ENCODE measurements at regions not wholly inside any gene's neighbourhood (a gene's known extent, or its start where the extent isn't known, plus 50 kb on each side); places are given as distances from the start of the nearest gene placed in this dataset.
"Not testable (repeated sequence)": the region's sequence is repeated elsewhere in the genome, so short reads cannot be mapped to it uniquely, and the experiment has no call there.

DNA sequence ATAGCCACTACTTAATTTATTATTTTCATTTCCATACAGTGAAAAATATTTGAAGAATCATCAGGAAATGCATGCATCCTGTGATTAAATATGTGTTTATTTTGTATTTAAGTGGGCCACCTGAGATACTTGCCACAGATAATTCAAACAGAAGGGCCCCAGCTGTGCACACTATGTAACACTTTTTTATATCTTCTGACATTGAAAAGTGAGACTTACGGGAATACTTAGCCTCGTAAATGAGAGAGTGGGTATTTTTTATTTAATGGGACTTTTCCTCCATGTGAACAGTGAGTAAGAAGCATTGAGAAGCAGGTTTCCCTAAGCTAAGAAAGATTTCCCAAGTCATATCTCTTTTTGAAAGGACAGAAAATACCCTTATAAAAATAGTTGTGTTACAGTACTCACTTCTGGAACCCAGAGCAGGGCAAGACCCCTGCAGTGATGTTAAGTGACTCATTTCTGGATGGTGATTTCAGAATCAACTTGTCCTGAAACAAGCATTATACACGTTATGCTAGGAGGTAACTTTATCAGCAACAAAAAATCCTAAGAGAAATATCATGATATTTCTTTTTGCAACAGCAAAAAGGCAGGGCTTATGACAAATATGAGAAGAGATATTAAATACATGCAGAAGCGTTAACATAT, 478.1 kb upstream of the CHORDC1 start:
- POLR2A ChIA-PET, result no interaction called here
- Mint-ChIP-seq H3K4me1 (no peaks in the 10 kb centered on the region), H3K27me3 (no peaks in the 10 kb centered on the region), H3K9me3 (peaks cover 10 to 30% (median 19%) of the 10 kb centered on the region in 3 donors), H3K4me3 (no peak overlapping the region), H3K27ac (no peak overlapping the region), H3K36me3 (no peaks in the 10 kb centered on the region)
- no peaks in the 10 kb centered on the region for H3K9me3 ChIP-seq
- ATAC-seq (replicated peaks in 1 of 4) (no peak), DNase-seq (no peak)
- H3K27me3 ChIP-seq (replicated peaks in 1 of 2; ENCODE audit: control insufficient read depth in 2 of 2, extremely low read depth in 1 of 2, insufficient read depth in 2 of 2, low read length in 1 of 2), result no peaks in the 10 kb centered on the region
- no peaks in the 10 kb centered on the region for H3K36me3 ChIP-seq (ENCODE audit: control insufficient read depth in 2 of 2, extremely low read depth in 1 of 2, insufficient read depth in 1 of 2, low read length in 1 of 2)
- H3K27ac ChIP-seq (ENCODE audit: low read length), result no peak overlapping the region
- WGBS (ENCODE audit: insufficient coverage), result no CpG with 5 or more reads among the region's 4 CpGs
- no peak overlapping the region for H3K4me3 ChIP-seq (ENCODE audit: control insufficient read depth in 1 of 2, extremely low read depth in 1 of 2, low read length in 1 of 2)
- no peaks in the 10 kb centered on the region for H3K4me1 ChIP-seq (ENCODE audit: control insufficient read depth in 1 of 2, extremely low read depth in 1 of 2, insufficient read depth in 2 of 2, low read length in 2 of 2)
- CTCF ChIA-PET, result no interaction called here

DNA sequence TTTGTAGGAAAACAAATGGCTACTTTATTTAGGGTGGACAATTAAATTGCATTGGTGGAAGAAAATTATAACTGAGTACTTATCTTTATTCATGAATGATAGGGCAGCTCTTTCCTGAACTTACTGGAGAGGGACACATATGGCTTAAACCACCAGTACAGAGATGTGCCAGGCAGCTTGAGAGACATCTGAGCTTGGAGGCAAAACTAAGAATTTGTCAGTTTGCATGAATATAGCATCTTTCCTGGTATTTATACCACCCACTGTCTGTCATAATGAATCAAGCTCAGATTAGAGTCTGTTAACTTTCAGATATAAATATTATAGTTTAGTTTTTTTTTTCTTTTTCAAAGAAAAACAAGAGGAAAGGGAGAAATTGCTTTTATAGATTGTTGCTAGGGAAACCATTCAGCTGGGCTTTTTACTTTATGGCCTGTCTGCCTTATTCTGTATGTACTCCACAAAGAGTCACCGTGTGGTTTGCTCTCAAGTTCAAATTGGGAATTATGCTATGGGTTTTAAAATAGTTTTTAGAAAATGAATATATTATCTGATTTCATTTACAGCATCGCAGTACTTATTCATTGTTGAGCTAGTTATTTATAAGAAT, 477.0 kb upstream of the CHORDC1 start:
- DNase-seq, result no peak
- peaks cover 10 to 28% (median 12%) of the 10 kb centered on the region in 3 donors for H3K9me3 Mint-ChIP-seq
- Histone ChIP-seq H3K4me1 (ENCODE audit: control insufficient read depth in 1 of 2, extremely low read depth in 1 of 2, insufficient read depth in 2 of 2, low read length in 2 of 2) (no peaks in the 10 kb centered on the region), H3K36me3 (ENCODE audit: control insufficient read depth in 2 of 2, extremely low read depth in 1 of 2, insufficient read depth in 1 of 2, low read length in 1 of 2) (no peaks in the 10 kb centered on the region), H3K4me3 (ENCODE audit: control insufficient read depth in 1 of 2, extremely low read depth in 1 of 2, low read length in 1 of 2) (no peak overlapping the region), H3K27ac (ENCODE audit: low read length) (no peak overlapping the region), H3K27me3 (replicated peaks in 1 of 2; ENCODE audit: control insufficient read depth in 2 of 2, extremely low read depth in 1 of 2, insufficient read depth in 2 of 2, low read length in 1 of 2) (no peaks in the 10 kb centered on the region), H3K9me3 (no peaks in the 10 kb centered on the region)
- no peak overlapping the region for H3K27ac Mint-ChIP-seq
- ChIA-PET CTCF (no interaction called here), POLR2A (no interaction called here)
- no peak overlapping the region for H3K4me3 Mint-ChIP-seq
- no peaks in the 10 kb centered on the region for H3K36me3 Mint-ChIP-seq
- no CpG with 5 or more reads among the region's 2 CpGs for WGBS (ENCODE audit: insufficient coverage)
- no peaks in the 10 kb centered on the region for H3K27me3 Mint-ChIP-seq
- no peak for ATAC-seq (replicated peaks in 1 of 4)
- H3K4me1 Mint-ChIP-seq, result no peaks in the 10 kb centered on the region

DNA sequence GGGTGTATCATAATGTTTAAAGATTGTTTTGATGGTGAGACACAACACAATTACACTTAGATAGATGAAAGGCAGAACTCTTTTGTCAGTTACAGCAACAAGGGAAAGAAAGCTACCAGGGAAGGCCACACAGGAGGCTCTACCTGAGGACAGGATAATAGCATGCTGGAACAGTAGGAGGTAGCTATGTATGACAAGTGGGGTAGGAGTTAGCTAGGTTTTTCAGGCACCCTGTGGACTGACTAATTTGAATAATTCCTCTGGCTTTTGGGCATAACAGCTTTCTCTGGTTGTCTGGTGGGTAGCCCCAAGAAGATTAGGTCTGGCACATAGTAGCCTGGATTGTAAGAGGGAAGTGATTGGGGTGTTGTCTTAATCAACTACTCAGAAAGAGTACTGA, 475.4 kb upstream of the CHORDC1 start:
- ChIA-PET POLR2A (no interaction called here), CTCF (no interaction called here)
- Mint-ChIP-seq H3K36me3 (no peaks in the 10 kb centered on the region), H3K4me1 (no peaks in the 10 kb centered on the region), H3K27me3 (no peaks in the 10 kb centered on the region), H3K9me3 (peaks cover 6 to 21% (median 9%) of the 10 kb centered on the region in 3 donors), H3K27ac (no peak overlapping the region), H3K4me3 (no peak overlapping the region)
- H3K4me3 ChIP-seq (ENCODE audit: control insufficient read depth in 1 of 2, extremely low read depth in 1 of 2, low read length in 1 of 2), result no peak overlapping the region
- no peaks in the 10 kb centered on the region for H3K9me3 ChIP-seq
- DNase-seq (no peak), ATAC-seq (replicated peaks in 1 of 4) (no peak)
- H3K36me3 ChIP-seq (ENCODE audit: control insufficient read depth in 2 of 2, extremely low read depth in 1 of 2, insufficient read depth in 1 of 2, low read length in 1 of 2), result no peaks in the 10 kb centered on the region
- H3K4me1 ChIP-seq (ENCODE audit: control insufficient read depth in 1 of 2, extremely low read depth in 1 of 2, insufficient read depth in 2 of 2, low read length in 2 of 2), result no peaks in the 10 kb centered on the region
- H3K27ac ChIP-seq (ENCODE audit: low read length), result no peak overlapping the region
- no peaks in the 10 kb centered on the region for H3K27me3 ChIP-seq (replicated peaks in 1 of 2; ENCODE audit: control insufficient read depth in 2 of 2, extremely low read depth in 1 of 2, insufficient read depth in 2 of 2, low read length in 1 of 2)

DNA sequence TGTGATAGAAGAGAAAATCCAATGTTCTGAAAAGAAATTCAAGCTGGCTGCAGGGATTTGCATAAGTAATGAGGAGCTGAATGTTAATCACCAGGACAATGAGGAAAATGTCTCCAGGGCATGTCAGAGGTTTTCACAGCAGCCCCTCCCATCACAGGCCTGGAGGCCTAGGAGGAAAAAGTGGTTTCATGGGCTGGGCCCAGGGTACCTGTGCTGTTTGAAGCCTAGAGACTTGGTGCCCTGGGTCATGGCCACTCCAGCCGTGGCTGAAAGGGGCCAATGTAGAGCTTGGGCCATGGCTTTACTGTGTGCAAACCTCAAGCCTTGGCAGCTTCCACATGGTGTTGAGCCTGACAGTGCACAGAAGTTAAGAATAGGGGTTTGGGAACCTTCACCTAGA, 452.6 kb upstream of the CHORDC1 start:
- H3K4me1 Mint-ChIP-seq; H3K4me1 ChIP-seq (ENCODE audit: control insufficient read depth in 1 of 2, extremely low read depth in 1 of 2, insufficient read depth in 2 of 2, low read length in 2 of 2); H3K9me3 ChIP-seq; CTCF ChIA-PET; POLR2A ChIA-PET; H3K27ac ChIP-seq (ENCODE audit: low read length); H3K4me3 Mint-ChIP-seq; ATAC-seq (replicated peaks in 1 of 4); H3K4me3 ChIP-seq (ENCODE audit: control insufficient read depth in 1 of 2, extremely low read depth in 1 of 2, low read length in 1 of 2); H3K27ac Mint-ChIP-seq; DNase-seq; H3K36me3 ChIP-seq (ENCODE audit: control insufficient read depth in 2 of 2, extremely low read depth in 1 of 2, insufficient read depth in 1 of 2, low read length in 1 of 2); H3K27me3 ChIP-seq (replicated peaks in 1 of 2; ENCODE audit: control insufficient read depth in 2 of 2, extremely low read depth in 1 of 2, insufficient read depth in 2 of 2, low read length in 1 of 2); H3K36me3 Mint-ChIP-seq; H3K27me3 Mint-ChIP-seq: not testable (repeated sequence)
- H3K9me3 Mint-ChIP-seq, result peaks cover 3 to 25% (median 4%) of the 10 kb centered on the region in 3 donors
- WGBS (ENCODE audit: insufficient coverage), result 82% methylated on average over 1 of the region's 1 CpG

DNA sequence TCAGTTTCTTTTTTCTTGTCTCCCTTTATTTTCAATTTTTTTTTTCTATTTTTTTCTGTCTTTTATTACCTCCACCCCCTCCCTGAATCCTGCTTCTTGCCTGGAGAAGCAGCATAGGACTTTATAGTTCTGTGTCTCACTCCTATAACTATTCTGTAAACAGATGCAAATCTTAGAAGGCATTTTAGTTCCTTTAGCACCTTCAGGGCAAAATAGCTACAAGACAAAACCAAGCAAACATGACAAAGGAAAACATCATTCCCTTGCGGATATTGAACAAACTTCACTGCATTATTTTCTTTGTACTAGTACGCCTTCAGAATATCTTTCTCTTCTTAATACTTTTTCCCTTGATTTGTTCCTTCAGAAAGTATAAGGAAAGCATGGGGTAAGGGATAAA, 446.2 kb upstream of the CHORDC1 start:
- ChIA-PET POLR2A (no interaction called here), CTCF (no interaction called here)
- Histone ChIP-seq H3K4me3 (ENCODE audit: control insufficient read depth in 1 of 2, extremely low read depth in 1 of 2, low read length in 1 of 2) (no peak overlapping the region), H3K36me3 (ENCODE audit: control insufficient read depth in 2 of 2, extremely low read depth in 1 of 2, insufficient read depth in 1 of 2, low read length in 1 of 2) (no peaks in the 10 kb centered on the region), H3K27me3 (replicated peaks in 1 of 2; ENCODE audit: control insufficient read depth in 2 of 2, extremely low read depth in 1 of 2, insufficient read depth in 2 of 2, low read length in 1 of 2) (no peaks in the 10 kb centered on the region), H3K27ac (ENCODE audit: low read length) (no peak overlapping the region), H3K4me1 (ENCODE audit: control insufficient read depth in 1 of 2, extremely low read depth in 1 of 2, insufficient read depth in 2 of 2, low read length in 2 of 2) (no peaks in the 10 kb centered on the region), H3K9me3 (no peaks in the 10 kb centered on the region)
- no peaks in the 10 kb centered on the region for H3K4me1 Mint-ChIP-seq
- no peaks in the 10 kb centered on the region for H3K36me3 Mint-ChIP-seq
- H3K4me3 Mint-ChIP-seq, result no peak overlapping the region
- H3K27me3 Mint-ChIP-seq, result no peaks in the 10 kb centered on the region
- H3K27ac Mint-ChIP-seq, result no peak overlapping the region
- H3K9me3 Mint-ChIP-seq, result peaks cover 6 to 14% (median 10%) of the 10 kb centered on the region in 3 donors
- ATAC-seq (replicated peaks in 1 of 4) (no peak), DNase-seq (no peak)
- WGBS (ENCODE audit: insufficient coverage), result no CpG with 5 or more reads among the region's 2 CpGs

DNA sequence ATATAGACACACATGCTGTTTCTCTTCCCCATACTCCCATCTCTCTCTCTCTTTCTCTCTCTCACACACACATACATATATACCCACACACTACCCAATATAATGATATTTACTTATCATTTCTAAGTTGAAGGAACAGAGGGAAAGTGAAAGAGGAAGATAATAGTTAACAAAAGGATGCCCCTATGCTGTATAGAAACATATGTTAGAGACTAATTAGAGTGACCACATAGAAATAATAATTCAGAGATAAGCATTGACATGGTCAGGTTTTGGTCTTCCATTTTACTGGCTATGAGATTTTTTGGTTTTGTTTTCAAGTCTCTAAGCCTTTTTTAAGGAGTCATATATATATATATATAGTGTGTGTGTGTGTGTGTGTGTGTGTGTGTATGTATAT, 445.7 kb upstream of the CHORDC1 start:
- no peaks in the 10 kb centered on the region for H3K4me1 Mint-ChIP-seq
- H3K27ac ChIP-seq (ENCODE audit: low read length), result no peak overlapping the region
- peaks cover 9 to 16% (median 10%) of the 10 kb centered on the region in 3 donors for H3K9me3 Mint-ChIP-seq
- no peaks in the 10 kb centered on the region for H3K27me3 Mint-ChIP-seq
- no peak overlapping the region for H3K4me3 Mint-ChIP-seq
- no peaks in the 10 kb centered on the region for H3K27me3 ChIP-seq (replicated peaks in 1 of 2; ENCODE audit: control insufficient read depth in 2 of 2, extremely low read depth in 1 of 2, insufficient read depth in 2 of 2, low read length in 1 of 2)
- no peak for ATAC-seq (replicated peaks in 1 of 4)
- H3K4me3 ChIP-seq (ENCODE audit: control insufficient read depth in 1 of 2, extremely low read depth in 1 of 2, low read length in 1 of 2), result no peak overlapping the region
- H3K36me3 ChIP-seq (ENCODE audit: control insufficient read depth in 2 of 2, extremely low read depth in 1 of 2, insufficient read depth in 1 of 2, low read length in 1 of 2), result no peaks in the 10 kb centered on the region
- ChIA-PET CTCF (interaction anchor here in 1 of 2 donors (0.6 kb wide), 1 partner anchor 10 kb away, joined by 3 read pairs; no protein-coding TSS in a partner anchor), POLR2A (interaction anchor here in 1 of 2 donors (0.6 kb wide), 1 partner anchor 1980 kb away, joined by 5 read pairs; no protein-coding TSS in a partner anchor)
- DNase-seq, result no peak
- H3K27ac Mint-ChIP-seq, result no peak overlapping the region
- H3K9me3 ChIP-seq, result no peaks in the 10 kb centered on the region
- H3K4me1 ChIP-seq (ENCODE audit: control insufficient read depth in 1 of 2, extremely low read depth in 1 of 2, insufficient read depth in 2 of 2, low read length in 2 of 2), result no peaks in the 10 kb centered on the region
- H3K36me3 Mint-ChIP-seq, result no peaks in the 10 kb centered on the region

DNA sequence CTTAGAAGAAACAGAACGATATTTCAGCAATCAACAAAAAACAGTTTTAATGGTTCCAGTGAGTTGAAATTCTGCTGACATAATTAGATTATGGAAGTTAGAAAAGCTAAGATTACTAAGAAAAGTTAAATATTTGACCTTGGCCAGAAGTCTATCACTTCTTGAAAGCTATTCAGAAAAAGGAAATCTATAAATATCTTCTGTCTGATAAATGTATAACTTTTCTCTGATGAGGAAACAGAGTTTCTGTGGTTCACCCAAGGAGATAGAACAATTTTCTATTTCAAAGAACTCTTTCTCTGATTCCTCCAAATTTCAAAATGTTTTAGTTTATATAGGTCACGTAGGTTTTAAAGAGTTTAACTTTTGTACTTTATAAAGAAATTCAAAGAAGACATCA, 438.4 kb upstream of the CHORDC1 start:
- CTCF ChIA-PET, result no interaction called here

More for the DNA sequence above, 438.4 kb upstream of the CHORDC1 start:
- no peaks in the 10 kb centered on the region for H3K9me3 ChIP-seq
- no peaks in the 10 kb centered on the region for H3K36me3 ChIP-seq (ENCODE audit: control insufficient read depth in 2 of 2, extremely low read depth in 1 of 2, insufficient read depth in 1 of 2, low read length in 1 of 2)
- DNase-seq, result no peak
- Mint-ChIP-seq H3K36me3 (no peaks in the 10 kb centered on the region), H3K27me3 (no peaks in the 10 kb centered on the region), H3K4me3 (no peak overlapping the region), H3K27ac (no peak overlapping the region), H3K4me1 (no peaks in the 10 kb centered on the region), H3K9me3 (peaks cover 3 to 16% (median 13%) of the 10 kb centered on the region in 3 donors)
- WGBS (ENCODE audit: insufficient coverage), result no CpG with 5 or more reads among the region's 2 CpGs
- ATAC-seq (replicated peaks in 1 of 4), result no peak
- POLR2A ChIA-PET, result no interaction called here
- no peak overlapping the region for H3K27ac ChIP-seq (ENCODE audit: low read length)
- no peaks in the 10 kb centered on the region for H3K27me3 ChIP-seq (replicated peaks in 1 of 2; ENCODE audit: control insufficient read depth in 2 of 2, extremely low read depth in 1 of 2, insufficient read depth in 2 of 2, low read length in 1 of 2)
- no peak overlapping the region for H3K4me3 ChIP-seq (ENCODE audit: control insufficient read depth in 1 of 2, extremely low read depth in 1 of 2, low read length in 1 of 2)
- no peaks in the 10 kb centered on the region for H3K4me1 ChIP-seq (ENCODE audit: control insufficient read depth in 1 of 2, extremely low read depth in 1 of 2, insufficient read depth in 2 of 2, low read length in 2 of 2)
